ENCODE measurements at regions not wholly inside any gene's neighbourhood (a gene's known extent, or its start where the extent isn't known, plus 50 kb on each side); places are given as distances from the start of the nearest gene placed in this dataset.

GRCh38 chr1:228648647-228649383 is 86.5 kb upstream of the RHOU start:
- H3K4me1 ChIP-seq (ENCODE audit: control insufficient read depth, insufficient read depth, low read length): peaks cover 3% of the 10 kb centered on the region; the same call in 1 of the 2 replicates
- dilution Hi-C loops (cut with HindIII; ENCODE audit: low sequenced_read_pairs, unreplicated experiment) (no loop called here), in situ Hi-C loops (cut with MboI; ENCODE audit: low sequenced_read_pairs) (no loop called here), intact Hi-C loops (cut with micrococcal nuclease) (no loop called here)
- 52% methylated on average over 5 of the region's 16 CpGs; no CpG with 5 or more reads in 1 of the 2 experiments for WGBS, 2 experiments (ENCODE audit: extremely low coverage in 2 of 2, insufficient read length in 1 of 2)
- POLR2A ChIA-PET (ENCODE audit: unreplicated experiment): no interaction called here
- H3K18ac ChIP-seq (ENCODE audit: low read depth, low read length): no peak overlapping the region
- H3K9me1 ChIP-seq (ENCODE audit: insufficient read depth, low read length): no peaks in the 10 kb centered on the region
- CTCF ChIA-PET: no interaction called here
- no peak overlapping the region for H3K23ac ChIP-seq (ENCODE audit: low read depth, low read length)
- no peak for TF ChIP-seq BHLHE40 (IDR thresholded peaks at IDR 0.05; ENCODE audit: low read depth, low read length)
- TF ChIP-seq MAZ (IDR thresholded peaks at IDR 0.05; ENCODE audit: borderline replicate concordance, low read depth, low read length): no peak
- TF ChIP-seq RCOR1 (IDR thresholded peaks at IDR 0.05; ENCODE audit: insufficient replicate concordance, low read length): no peak
- TF ChIP-seq CEBPB (IDR thresholded peaks at IDR 0.05; ENCODE audit: low read depth, low read length): no peak
- no peak for TF ChIP-seq MAFK (IDR thresholded peaks at IDR 0.05; ENCODE audit: low read depth, low read length)
- no peak for TF ChIP-seq RAD21 (IDR thresholded peaks at IDR 0.05; ENCODE audit: low read length)
- TF ChIP-seq CTCF (conservative IDR thresholded peaks at IDR 0.05; ENCODE audit: low read depth, low read length): no peak
- TF ChIP-seq ELK1 (IDR thresholded peaks at IDR 0.05; ENCODE audit: borderline replicate concordance, low read depth, low read length): no peak
- no peak for TF ChIP-seq USF2 (IDR thresholded peaks at IDR 0.05; ENCODE audit: low read depth, low read length)
- no peak for TF ChIP-seq NFE2L2 (IDR thresholded peaks at IDR 0.05; ENCODE audit: low read depth, low read length)
- TF ChIP-seq MXI1 (IDR thresholded peaks at IDR 0.05; ENCODE audit: borderline replicate concordance, low read depth, low read length): no peak
- no peak for TF ChIP-seq FOS (IDR thresholded peaks at IDR 0.05; ENCODE audit: low read depth, low read length)
- no peak for TF ChIP-seq RFX5 (IDR thresholded peaks at IDR 0.05; ENCODE audit: low read depth, low read length)
- TF ChIP-seq SMC3 (IDR thresholded peaks at IDR 0.05; ENCODE audit: low read depth, low read length): no peak
- TF ChIP-seq POLR2A (IDR thresholded peaks at IDR 0.05; ENCODE audit: low read depth, low read length): no peak
- no peak for TF ChIP-seq CHD1 (IDR thresholded peaks at IDR 0.05; ENCODE audit: low read depth, low read length)
- H3K27me3 ChIP-seq (ENCODE audit: control insufficient read depth, insufficient read depth, low read length): peaks cover 32% of the 10 kb centered on the region
- no peak overlapping the region for H2AFZ ChIP-seq (replicated peaks; ENCODE audit: low read length, poor library complexity)
- no peak overlapping the region for H2AK9ac ChIP-seq (replicated peaks; ENCODE audit: low read depth, low read length, poor library complexity)
- H3K56ac ChIP-seq (ENCODE audit: extremely low read depth, insufficient read depth, low read length): no peak overlapping the region
- no peak for ATAC-seq (ENCODE audit: low read depth)
- no peak overlapping the region for H3K4me3 ChIP-seq (ENCODE audit: insufficient read depth, low read depth, low read length)
- no peak overlapping the region for H4K91ac ChIP-seq (ENCODE audit: insufficient read depth, low read depth, low read length)
- H2AK5ac ChIP-seq (ENCODE audit: low read depth, low read length): no peak overlapping the region
- no peak overlapping the region for H2BK20ac ChIP-seq (ENCODE audit: low read depth, low read length)
- no peak overlapping the region for H3K4me2 ChIP-seq (ENCODE audit: low read depth, low read length)
- H2BK5ac ChIP-seq (ENCODE audit: low read depth, low read length, poor library complexity, severe bottlenecking): no peak overlapping the region
- no peak overlapping the region for H3K9ac ChIP-seq (ENCODE audit: low read depth, low read length)
- no peak overlapping the region for H2BK15ac ChIP-seq (ENCODE audit: low read depth, low read length)
- no peak overlapping the region for H4K8ac ChIP-seq (ENCODE audit: low read depth in 2 of 2, low read length in 2 of 2)
- H3K4ac ChIP-seq (ENCODE audit: low read depth, low read length): no peak overlapping the region
- no peak for DNase-seq
- no peak overlapping the region for H2BK120ac ChIP-seq (ENCODE audit: low read depth, low read length)
- H3K79me1 ChIP-seq (ENCODE audit: low read depth in 1 of 2, low read length in 2 of 2): no peaks in the 10 kb centered on the region
- no peaks in the 10 kb centered on the region for H4K20me1 ChIP-seq (ENCODE audit: insufficient read depth, low read length)
- H3K9me3 ChIP-seq (ENCODE audit: control insufficient read depth, insufficient read depth, low read length): no peaks in the 10 kb centered on the region
- no peak overlapping the region for H3K27ac ChIP-seq (ENCODE audit: insufficient read depth, low read length)
- H3K14ac ChIP-seq (replicated peaks; ENCODE audit: low read depth, low read length): no peak overlapping the region
- no peak overlapping the region for H4K5ac ChIP-seq (ENCODE audit: low read depth, low read length)
- H3K36me3 ChIP-seq (ENCODE audit: control insufficient read depth, insufficient read depth, low read length): no peaks in the 10 kb centered on the region
- BruUV-seq (replicated peaks): no TSS peak
